Renal cortex interstitium (tissue), 11 donors: ENCODE measurements at regions not wholly inside any gene's neighbourhood (a gene's known extent, or its start where the extent isn't known, plus 50 kb on each side); places are given as distances from the start of the nearest gene placed in this dataset.

Experiments
- DNase-seq, 11 donors: peaks; one replicate each; pipeline ENCODE4 v3.0.0-alpha.2; 2013; ENCODE audit warnings: low read depth in 9 of 11, low spot score in 4 of 11; ENCODE audit errors: extremely low read depth in 1 of 11

DNA sequence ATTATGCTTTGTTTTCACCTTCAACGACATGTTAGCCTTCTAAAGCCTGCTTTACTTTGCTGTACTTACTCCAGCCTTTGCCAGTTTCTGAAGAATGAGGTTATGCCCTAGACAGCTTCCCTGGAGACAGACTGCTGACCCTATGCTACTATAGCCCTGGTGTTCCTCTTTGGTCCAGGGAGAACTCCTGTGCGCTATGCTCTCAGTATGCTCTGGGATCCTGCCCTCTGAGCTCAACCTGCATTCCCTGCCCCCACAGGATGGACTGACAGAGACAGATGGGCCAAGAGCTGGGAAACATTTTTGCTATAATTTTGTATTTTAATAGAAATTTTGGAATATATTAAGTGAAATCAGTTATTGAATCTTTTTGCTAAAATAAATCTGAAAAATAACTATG is 425.9 kb downstream of the TMA16 start:
- no peak for DNase-seq

DNA sequence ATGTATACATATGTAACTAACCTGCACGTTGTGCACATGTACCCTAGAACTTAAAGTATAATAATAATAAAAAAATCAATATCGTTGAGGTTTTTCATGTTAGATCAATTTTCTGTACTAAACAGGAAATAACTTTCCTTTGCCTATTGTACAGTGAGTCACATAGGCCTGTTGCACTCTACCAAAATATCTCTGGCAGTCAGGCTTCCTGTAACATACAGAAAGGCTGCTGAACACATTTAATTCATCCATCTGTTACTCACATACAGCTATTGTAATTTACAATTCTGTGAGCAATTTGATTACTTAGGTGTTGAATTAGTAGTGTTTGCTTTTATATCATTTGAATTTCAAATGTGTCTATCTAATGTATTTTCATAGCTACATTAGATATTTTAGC is 427.8 kb downstream of the TMA16 start:
- DNase-seq, result no peak

DNA sequence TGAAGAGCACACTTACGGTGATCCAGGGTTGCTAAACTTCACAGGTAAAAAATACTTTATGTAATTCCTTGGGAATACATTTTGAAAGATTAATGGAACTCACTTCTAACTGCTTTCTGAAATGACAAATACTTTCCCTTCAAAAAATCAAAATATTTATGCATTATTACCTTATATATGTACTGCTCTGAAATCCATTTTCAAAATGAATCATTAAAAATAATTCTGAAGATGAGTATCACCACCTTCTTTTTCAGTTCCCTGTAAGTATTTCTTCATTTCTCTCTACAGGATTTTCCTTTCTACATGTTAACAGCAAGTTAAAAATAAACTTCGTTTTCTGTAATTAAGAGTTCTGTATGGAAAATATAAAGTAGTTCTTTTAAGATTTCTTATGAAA is 428.6 kb downstream of the TMA16 start:
- no peak for DNase-seq

DNA sequence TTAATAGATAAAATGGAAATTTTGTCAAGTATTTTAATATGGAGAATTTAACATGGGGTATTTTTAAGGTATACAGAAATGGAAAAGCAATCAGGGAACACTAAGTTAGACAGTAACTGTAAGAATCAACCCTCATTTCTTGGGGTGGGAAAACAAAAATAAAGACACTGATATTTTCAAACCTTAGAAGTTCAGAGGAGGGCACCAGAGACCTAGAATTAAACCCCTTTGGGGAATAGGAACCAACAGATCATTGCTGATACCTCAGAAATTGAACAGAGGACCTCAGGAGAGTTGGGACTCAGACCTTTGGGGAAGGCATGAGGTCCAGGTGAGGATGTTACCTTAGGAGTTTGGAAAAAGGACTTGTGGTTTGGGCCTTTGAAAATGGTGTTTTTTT is 435.6 kb downstream of the TMA16 start:
- no peak for DNase-seq

DNA sequence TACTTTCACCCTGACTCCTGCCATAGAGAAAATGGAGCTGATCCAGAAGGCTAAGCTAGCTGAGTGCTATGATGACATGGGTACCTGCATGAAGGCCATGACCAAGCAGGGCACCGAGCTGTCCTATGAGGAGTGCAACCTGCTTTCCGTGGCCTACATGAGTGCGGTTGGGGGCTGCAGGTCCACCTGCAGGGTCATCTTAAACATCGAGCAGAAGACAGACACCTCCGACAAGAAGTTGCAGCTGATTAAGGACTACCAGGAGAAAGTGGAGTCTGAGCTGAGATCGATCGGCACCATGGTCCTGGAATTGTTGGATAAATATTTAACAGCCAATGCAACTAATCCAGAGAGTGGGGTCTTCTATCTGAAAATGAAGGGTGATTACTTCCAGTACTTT is 438.0 kb downstream of the TMA16 start:
- no peak for DNase-seq

- DNase-seq, result no peak
Measured at GRCh38 chr4:163939597-163939996, 445.1 kb downstream of the TMA16 start.

DNA sequence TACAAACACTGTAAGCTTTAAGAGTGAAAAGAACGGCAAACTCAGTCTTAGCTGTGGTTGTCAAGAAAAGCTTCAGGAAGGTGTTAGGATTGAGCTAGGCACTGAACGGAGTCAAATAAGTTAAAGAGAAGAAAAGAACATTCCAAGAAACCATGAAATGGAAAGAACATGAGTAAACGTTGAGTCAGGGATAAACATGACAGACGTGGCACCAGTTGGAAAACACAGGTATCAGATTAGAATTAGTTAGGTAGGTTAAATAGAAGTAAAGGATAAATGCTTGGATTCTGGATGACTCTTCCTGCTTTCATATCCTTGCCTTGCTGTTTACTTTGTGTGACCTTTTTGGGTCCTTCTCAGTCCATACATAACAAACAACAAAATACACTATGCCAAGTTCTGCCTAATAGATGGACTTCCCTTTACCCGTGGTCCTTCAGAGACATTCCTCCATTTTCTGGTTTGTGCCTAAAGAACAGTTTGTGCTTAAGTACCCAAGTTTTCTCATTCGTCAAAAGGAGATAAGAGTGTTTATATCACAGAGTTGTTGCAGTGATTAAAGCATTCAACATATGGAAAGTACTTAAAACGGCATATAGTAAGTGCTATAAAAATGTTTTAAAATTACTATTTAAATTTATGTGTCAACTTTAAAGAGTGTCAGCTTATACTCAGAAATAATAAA is 446.9 kb downstream of the TMA16 start:
- no peak for DNase-seq

DNA sequence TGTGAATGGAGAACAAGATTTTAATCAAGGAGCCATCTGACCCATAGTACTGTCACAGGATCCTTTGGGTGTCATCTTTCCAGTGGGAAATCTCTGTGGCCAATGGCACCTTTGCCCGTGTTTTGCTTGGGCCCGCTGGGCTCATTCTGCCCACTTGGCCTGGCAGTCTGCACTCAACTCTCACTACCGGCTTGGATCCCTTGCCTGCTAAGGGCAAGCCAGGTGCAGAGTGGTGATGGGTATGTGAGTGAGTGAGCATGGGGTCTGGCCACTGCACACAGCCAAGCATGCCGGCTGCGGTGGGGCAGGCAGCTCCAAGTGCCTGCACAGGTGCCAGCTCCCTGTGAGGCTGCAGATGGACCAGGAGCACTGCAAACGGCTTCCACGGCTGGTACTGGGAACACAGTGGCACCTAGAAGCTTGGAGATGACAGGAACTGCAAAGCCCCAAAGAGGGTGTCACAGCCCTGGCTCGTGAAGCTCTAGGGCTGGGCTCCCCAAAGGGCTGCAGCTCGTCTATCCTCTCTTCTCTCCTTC is 454.5 kb downstream of the TMA16 start:
- DNase-seq, result no peak

GRCh38 chr4:163949976-163950601 is 455.6 kb downstream of the TMA16 start:
- DNase-seq, result no peak

DNA sequence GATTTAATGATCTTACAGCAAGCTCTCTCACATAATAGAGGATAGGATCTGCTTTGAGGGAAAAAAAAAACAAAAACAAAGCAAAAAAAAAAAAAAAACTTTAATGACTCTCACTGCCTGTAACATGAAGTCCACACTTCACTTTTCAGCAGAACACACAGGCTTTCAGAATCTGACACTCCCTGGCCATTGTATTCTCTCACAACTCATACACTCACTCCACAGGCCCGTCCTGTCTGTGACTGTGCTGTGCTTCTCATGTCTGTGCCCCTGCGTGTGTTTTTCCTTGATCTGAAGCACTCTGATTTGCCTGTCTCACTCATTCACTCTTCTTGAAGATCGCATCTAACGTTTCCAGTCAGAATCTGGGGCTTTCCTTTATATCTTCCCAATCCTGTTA is 460.8 kb downstream of the TMA16 start:
- DNase-seq, result no peak

DNA sequence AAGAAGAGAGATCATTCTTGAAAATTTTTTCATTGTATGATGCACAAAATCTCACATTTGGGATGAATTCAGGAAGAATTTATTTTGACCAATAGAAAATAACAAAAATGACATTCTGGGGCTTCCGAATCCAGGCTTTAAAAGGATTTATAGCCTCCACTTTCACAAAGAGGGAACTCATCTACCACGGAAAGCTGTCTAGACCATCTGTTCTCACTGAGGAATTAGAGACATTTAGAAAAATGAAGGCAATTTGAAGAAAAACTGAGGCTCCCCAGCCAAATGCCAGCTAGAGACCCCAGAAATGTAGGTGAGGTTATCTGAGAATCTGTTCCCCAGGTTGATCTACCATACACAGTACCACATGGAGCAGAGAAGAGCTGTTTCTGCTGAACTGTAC is 464.3 kb downstream of the TMA16 start:
- DNase-seq, result no peak

DNA sequence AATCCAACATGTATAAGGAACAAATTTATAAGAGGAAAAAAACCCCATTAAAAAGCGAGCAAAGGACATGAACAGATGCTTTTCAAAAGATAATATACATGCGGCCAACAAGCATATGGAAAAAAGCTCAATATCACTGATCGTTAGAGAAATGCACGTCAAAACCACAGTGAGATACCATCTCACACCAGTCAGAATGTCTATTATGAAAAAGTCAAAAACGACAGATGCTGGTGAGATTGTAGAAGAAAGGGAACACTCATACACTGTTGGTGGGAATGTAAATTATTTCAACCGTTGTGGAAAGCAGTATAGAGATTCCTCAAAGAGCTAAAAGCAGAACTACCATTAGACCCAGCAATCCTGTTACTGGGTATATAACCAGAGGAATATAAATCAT is 465.4 kb downstream of the TMA16 start:
- no peak for DNase-seq

DNA sequence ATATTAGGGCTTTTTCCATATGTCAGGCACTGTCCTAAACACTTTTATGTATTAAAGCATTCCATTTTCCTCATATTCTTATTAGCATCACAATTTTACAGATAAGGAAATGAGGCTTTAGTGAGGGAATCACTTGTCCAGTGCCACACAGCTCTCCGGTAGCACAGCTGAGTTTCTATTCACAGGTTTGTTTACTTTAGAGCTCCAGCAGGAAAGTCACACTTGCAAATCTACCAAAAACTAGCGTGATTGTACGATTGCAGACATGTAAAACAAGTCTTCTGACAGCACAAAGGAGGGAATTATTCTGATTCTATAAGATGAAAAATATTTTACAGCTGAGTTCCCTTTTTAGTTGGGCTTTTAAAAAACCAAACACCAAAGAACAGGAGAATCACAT is 472.1 kb downstream of the TMA16 start:
- DNase-seq, result no peak

DNA sequence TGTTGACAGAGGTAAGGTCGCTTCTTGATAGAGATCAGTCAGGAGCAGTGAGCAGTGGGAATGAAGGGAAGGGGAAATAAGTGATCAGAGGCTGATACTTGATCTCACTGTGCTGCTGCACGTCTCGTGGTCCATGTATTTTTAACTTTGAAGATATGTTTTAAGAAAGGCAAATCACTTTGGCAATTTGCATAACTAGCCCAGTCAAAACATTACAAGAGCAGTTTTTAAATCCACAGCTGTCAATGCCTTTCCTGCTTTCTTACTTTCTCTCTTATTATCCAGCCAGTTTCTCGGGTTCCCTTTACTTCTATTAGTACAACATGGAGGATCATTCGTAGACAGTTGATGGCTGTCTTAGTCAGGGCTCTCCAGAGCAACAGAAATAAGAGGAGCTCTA is 472.8 kb downstream of the TMA16 start:
- DNase-seq, result no peak

- no peak for DNase-seq
Measured at GRCh38 chr4:163967710-163968109, 473.2 kb downstream of the TMA16 start.

- no peak for DNase-seq
Measured at GRCh38 chr4:163969291-163969690, 474.8 kb downstream of the TMA16 start.

DNA sequence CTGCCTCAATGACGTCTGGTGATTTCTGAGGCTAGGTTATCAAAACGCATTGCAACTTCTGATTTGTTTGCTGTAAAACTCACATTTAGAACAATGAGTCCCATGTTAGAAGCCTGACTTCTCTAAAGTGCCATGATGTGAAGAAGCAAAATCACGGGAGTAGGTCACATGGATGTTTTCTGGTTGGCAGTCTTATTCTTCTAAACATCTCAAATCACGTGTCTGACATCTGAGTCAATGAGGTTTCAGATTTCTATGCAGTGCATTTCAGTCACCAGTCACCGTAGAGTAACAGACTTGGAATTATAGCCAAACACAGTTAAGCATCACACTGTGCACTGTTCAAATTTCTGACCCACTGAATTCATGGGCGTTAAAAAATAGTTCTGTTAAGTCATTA is 482.1 kb downstream of the TMA16 start:
- no peak for DNase-seq

GRCh38 chr4:163988391-163988790 is 493.9 kb downstream of the TMA16 start:
- DNase-seq, result no peak

DNA sequence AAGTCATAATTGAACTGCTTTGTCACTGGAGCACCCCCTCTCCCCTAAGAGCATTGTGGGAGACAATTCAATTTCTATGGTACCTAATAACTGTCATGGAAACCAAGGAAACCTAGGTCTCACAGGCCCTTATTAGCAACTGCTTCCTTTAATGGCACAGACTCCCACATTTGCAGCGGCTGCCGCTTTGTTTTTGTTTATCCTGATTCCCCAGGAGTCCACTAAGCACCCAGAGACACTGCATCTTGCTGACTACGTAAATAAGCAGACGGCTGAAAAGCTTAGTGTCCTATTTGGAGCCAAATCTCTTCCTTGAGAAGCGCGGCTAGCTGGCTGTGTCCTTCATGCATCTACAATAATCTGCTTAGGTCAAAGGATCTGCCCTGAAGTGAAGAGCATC is 494.4 kb downstream of the TMA16 start:
- peak in 1 of 11 donors; percentile 14 for DNase-seq

GRCh38 chr4:163991298-163991865 is 496.9 kb downstream of the TMA16 start:
- DNase-seq, result no peak

GRCh38 chr4:164009435-164009834 is 514.9 kb downstream of the TMA16 start:
- no peak for DNase-seq
